GM12892 (cell line): ENCODE measurements at regions not wholly inside any gene's neighbourhood (a gene's known extent, or its start where the extent isn't known, plus 50 kb on each side); places are given as distances from the start of the nearest gene placed in this dataset.

Experiments
- DNase-seq: peaks from one replicate; pipeline ENCODE4 v3.0.0; 2011; ENCODE audit not compliant: insufficient read length
- FAIRE-seq: peaks from 2 replicates; lab custom pipeline; 2011; peaks lifted over from hg19 to GRCh38; lab: Jason Lieb, UNC
- POLR2A ChIP-seq: IDR thresholded peaks from 2 replicates; pipeline ENCODE4 v1.6.1; 2011; ENCODE audit warnings: low read depth, low read length, control low read depth
- POLR2AphosphoS5 ChIP-seq: IDR thresholded peaks from 2 replicates; pipeline ENCODE4 v1.6.1; 2011; ENCODE audit warnings: low read depth, low read length, control low read depth
- TAF1 ChIP-seq: IDR thresholded peaks from 2 replicates; pipeline ENCODE4 v1.6.1; 2011; ENCODE audit warnings: low read depth, mild to moderate bottlenecking, control low read depth, low read length, borderline replicate concordance

GRCh38 chr15:98177966-98178592 lies 217.6 kb downstream of the ARRDC4 start:
- DNase-seq (no peak), FAIRE-seq (no peak)
- TF ChIP-seq POLR2AphosphoS5 (no peak), POLR2A (no peak), TAF1 (no peak)

DNA sequence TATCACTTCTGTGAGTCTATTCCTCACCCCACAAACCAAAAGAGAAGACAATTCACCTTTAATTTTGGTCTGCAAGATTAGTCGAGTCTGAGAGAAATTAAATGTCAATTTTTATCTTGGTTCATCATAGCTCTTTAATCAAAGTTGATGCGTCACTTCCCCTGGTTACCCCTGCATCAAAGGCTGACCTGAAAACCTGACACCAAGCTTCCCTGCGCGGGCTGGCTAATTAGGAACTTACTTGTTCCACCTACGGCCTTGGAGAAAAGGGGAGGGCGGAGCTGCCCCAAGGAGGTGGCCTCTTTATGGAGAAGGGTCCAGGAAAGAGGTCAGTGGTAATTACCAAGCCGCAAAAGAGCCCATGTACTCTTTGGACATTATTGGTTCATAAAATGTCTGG lies 218.4 kb downstream of the ARRDC4 start:
- TF ChIP-seq POLR2A (no peak), POLR2AphosphoS5 (no peak), TAF1 (no peak)
- DNase-seq = no peak
- FAIRE-seq = no peak

- DNase-seq (no peak), FAIRE-seq (no peak)
- no peak for TF ChIP-seq POLR2A
- no peak for TF ChIP-seq TAF1
- no peak for TF ChIP-seq POLR2AphosphoS5
These were observed 227.0 kb downstream of the ARRDC4 start for GRCh38 chr15:98187549-98187948.

DNA sequence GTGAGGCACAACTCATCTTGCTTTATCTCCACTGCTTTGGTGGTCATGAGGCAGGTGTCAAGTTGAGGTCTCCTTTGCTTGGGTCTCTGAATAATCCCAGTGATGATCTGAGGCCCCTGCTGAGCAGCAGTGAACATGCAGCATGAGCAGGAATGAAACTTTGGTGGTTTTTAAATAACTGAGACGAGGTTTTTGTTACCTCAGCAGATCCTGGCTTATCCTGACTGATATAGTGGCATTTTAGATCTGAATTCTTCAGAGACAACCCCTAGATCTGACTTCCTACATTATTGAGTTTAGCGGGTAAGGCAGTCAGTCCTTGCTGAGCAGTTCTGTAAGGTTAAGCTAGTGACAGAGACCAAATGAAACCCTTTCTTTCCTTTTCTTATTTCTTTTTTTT lies 230.4 kb downstream of the ARRDC4 start:
- no peak for FAIRE-seq
- DNase-seq = no peak
- TF ChIP-seq POLR2AphosphoS5 (no peak), TAF1 (no peak), POLR2A (no peak)

DNA sequence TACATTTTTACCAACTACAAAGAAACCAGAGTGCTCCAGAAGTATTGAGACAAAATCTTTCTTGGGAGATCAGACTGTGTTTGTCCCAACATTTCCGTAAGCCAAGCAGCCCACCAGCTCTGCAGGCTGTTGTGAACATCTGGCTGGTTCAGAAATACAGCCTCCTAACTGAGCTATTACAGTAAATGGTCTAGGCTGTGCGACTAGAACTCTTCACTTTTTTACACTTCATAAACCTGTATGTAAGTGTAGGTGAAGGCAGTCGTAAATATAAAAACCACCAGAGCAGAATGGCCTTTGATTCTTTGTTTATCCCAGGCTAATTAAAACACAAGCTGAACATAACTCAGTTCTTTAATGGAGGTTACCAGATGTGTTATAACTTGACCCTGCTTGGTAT lies 235.3 kb downstream of the ARRDC4 start:
- DNase-seq (no peak), FAIRE-seq (no peak)
- TF ChIP-seq POLR2A (no peak), POLR2AphosphoS5 (no peak), TAF1 (no peak)

GRCh38 chr15:98196371-98196770 lies 235.9 kb downstream of the ARRDC4 start:
- TF ChIP-seq POLR2AphosphoS5 (no peak), TAF1 (no peak), POLR2A (no peak)
- DNase-seq = no peak
- FAIRE-seq = no peak

DNA sequence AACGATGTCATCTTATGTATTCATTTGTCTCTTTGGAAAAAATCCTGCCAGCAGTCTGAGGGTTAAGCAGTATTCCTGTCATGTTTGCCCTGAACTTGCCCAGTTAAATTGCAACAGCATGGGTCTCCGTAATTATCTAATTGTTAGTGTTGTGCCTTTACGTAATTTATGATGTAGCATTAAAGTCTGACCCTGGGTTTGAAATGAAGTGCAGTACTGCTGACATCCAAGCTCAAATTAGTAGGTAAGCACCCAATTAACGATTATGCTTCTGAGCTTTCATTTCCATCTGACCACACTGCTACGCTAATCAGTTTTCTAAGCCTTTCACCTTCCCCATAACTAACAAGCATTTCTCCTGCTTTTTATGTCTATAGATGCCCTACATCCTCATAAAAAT lies 241.8 kb downstream of the ARRDC4 start:
- TF ChIP-seq POLR2A (no peak), TAF1 (no peak), POLR2AphosphoS5 (no peak)
- no peak for DNase-seq
- no peak for FAIRE-seq

GRCh38 chr15:98203872-98204660 lies 243.6 kb downstream of the ARRDC4 start:
- TF ChIP-seq TAF1 = no peak
- TF ChIP-seq POLR2A = no peak
- no peak for TF ChIP-seq POLR2AphosphoS5
- DNase-seq (no peak), FAIRE-seq (no peak)

- no peak for TF ChIP-seq TAF1
- no peak for TF ChIP-seq POLR2AphosphoS5
- no peak for TF ChIP-seq POLR2A
- DNase-seq = no peak
- FAIRE-seq = no peak
These were observed 247.4 kb downstream of the ARRDC4 start for GRCh38 chr15:98207928-98208327.

DNA sequence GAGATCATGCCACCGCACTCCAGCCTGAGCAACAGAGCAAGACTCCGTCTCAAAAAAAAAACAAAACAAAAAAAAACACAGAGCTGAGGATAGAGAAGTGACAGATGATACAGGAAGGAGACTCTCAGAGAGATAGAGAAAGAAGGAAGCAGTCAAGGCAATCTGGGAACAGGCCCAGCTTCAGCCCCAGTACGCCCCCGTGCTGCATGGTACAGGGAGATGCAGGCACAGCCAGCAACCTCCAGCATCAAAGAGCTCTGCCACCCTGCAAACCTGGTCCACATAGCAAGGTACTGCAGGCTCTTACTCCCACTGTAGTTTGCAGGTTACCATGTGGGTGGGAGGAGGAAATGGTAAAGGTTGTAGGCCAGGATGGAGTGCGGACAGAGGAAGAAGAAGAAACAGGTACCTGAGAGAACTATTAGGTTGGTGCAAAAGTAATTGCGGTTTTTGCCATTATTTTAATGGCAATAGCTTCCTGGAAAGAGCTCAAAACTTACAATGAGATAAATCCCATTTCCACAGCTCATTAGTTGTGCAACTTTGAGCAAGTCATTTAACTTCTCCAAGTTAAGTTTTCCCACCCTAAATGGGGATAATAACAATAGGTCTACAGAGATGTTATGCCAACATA lies 253.0 kb downstream of the ARRDC4 start:
- FAIRE-seq = no peak

DNA sequence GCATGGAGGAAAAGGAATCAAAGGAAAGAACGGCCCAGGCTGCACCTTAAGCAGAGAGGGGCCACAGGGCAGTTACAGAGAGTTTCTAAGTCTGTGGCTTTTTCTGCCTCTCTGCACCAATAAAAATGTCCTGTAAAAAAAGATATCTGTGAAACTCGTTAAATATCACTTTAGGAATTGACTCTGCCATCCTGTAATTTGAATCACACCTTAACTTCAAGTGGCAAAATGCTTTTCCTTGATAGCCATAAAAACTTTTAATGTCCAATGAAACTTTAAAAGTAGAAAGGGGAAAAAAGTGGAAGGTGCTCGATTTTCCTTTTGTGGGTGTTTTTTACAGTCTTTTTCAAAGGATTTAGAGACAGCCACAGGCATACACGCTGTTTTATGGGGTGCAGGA lies 255.7 kb downstream of the ARRDC4 start:
- FAIRE-seq = no peak
- TF ChIP-seq POLR2A (no peak), TAF1 (no peak), POLR2AphosphoS5 (no peak)

More for the DNA sequence above, 253.0 kb downstream of the ARRDC4 start:
- DNase-seq = no peak
- no peak for TF ChIP-seq TAF1
- no peak for TF ChIP-seq POLR2AphosphoS5
- no peak for TF ChIP-seq POLR2A

DNA sequence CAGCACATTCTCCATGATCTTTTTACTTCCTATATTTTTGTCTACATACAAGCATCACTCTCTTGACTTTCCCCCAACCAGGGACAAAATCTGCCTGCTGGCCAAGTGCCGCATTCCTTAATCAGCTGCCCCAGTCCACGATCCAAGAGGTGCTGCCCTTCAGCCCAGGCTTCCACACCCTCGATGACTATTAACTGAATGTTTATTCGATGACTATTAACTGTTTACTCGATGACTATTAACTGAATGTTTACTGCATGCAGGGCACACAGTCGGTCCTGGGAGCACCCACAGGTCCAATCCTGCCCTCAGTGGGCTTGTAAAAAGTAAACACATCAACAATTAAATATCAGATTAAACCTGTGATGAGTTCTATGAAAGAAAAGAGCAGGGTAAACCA lies 256.9 kb downstream of the ARRDC4 start:
- DNase-seq (no peak), FAIRE-seq (no peak)
- TF ChIP-seq POLR2AphosphoS5 (no peak), POLR2A (no peak), TAF1 (no peak)

More for the DNA sequence above, 255.7 kb downstream of the ARRDC4 start:
- DNase-seq = no peak
